ENCODE measurements at regions not wholly inside any gene's neighbourhood (a gene's known extent, or its start where the extent isn't known, plus 50 kb on each side); places are given as distances from the start of the nearest gene placed in this dataset.

GRCh38 chr1:55981010-55981650 lies 598.2 kb downstream of the PLPP3 start (continued):
- no peak for TF ChIP-seq ZBTB25 (CRISPR knock-in tag; IDR thresholded peaks at IDR 0.05)
- TF ChIP-seq HDAC2 (CRISPR knock-in tag; IDR thresholded peaks at IDR 0.05) = no peak
- no peak for TF ChIP-seq SIX1 (CRISPR knock-in tag; IDR thresholded peaks at IDR 0.05; ENCODE audit: borderline replicate concordance)
- no peak for TF ChIP-seq ZFAT (CRISPR knock-in tag; conservative IDR thresholded peaks at IDR 0.05)
- TF ChIP-seq ASH2L (IDR thresholded peaks at IDR 0.05; ENCODE audit: insufficient read length, low read depth, low read length) = no peak
- no peak for TF ChIP-seq ZNF276 (CRISPR knock-in tag; IDR thresholded peaks at IDR 0.05; ENCODE audit: low read depth)

GRCh38 chr1:55980582-55980981 lies 598.8 kb downstream of the PLPP3 start:
- no peaks in the 10 kb centered on the region for H3K36me3 ChIP-seq (replicated peaks in 1 of 2; ENCODE audit: control insufficient read depth in 1 of 2, insufficient read depth in 2 of 2, low read length in 2 of 2)
- H4K20me1 ChIP-seq (ENCODE audit: insufficient read depth, low read length) = no peaks in the 10 kb centered on the region
- in situ Hi-C loops (cut with HindIII; ENCODE audit: extremely low pct_ligation_motif_present, low pct_unique_long_range_greater_than_20kb) = no loop called here
- FAIRE-seq (no peak), DNase-seq (ENCODE audit: low spot score) (no peak), ATAC-seq (no peak)
- H3K4me3 ChIP-seq (replicated peaks in 1 of 3; ENCODE audit: insufficient read depth in 1 of 3, low read depth in 2 of 3, low read length in 3 of 3) = no peak overlapping the region
- ChIA-PET CTCF (ENCODE audit: low intra/inter-chr PET ratio, low total read pairs) (no interaction called here), POLR2A (no interaction called here)
- no peak overlapping the region for H2AFZ ChIP-seq (ENCODE audit: low read length)
- H3K9ac ChIP-seq (ENCODE audit: insufficient read depth, low read depth, low read length) = no peak overlapping the region
- TF ChIP-seq POGZ (CRISPR knock-in tag; IDR thresholded peaks at IDR 0.05) = no peak
- no peak for TF ChIP-seq ZNF83 (CRISPR knock-in tag; IDR thresholded peaks at IDR 0.05; ENCODE audit: borderline replicate concordance)
- TF ChIP-seq ZFP36L1 (CRISPR knock-in tag; IDR thresholded peaks at IDR 0.05) = no peak
- TF ChIP-seq SETDB1 (CRISPR knock-in tag; IDR thresholded peaks at IDR 0.05; ENCODE audit: borderline replicate concordance) = no peak
- peak; percentile 80 for TF ChIP-seq CEBPB (IDR thresholded peaks at IDR 0.05; ENCODE audit: borderline replicate concordance, low read depth, low read length)
- no peak for TF ChIP-seq NCOA1 (CRISPR knock-in tag; IDR thresholded peaks at IDR 0.05)
- TF ChIP-seq ZNF720 (CRISPR knock-in tag; IDR thresholded peaks at IDR 0.05) = no peak
- TF ChIP-seq ATF7-NPFF (CRISPR knock-in tag; IDR thresholded peaks at IDR 0.05; ENCODE audit: low read depth) = no peak
- TF ChIP-seq TFE3 (CRISPR knock-in tag; IDR thresholded peaks at IDR 0.05) = no peak
- H3K79me2 ChIP-seq (ENCODE audit: insufficient read depth, low read length) = no peaks in the 10 kb centered on the region
- no peak overlapping the region for H3K27ac ChIP-seq (ENCODE audit: extremely low read length, insufficient read depth, low read length)
- no peaks in the 10 kb centered on the region for H3K9me3 ChIP-seq (ENCODE audit: low read length)
- intact Hi-C loops (cut with micrococcal nuclease; ENCODE audit: unreplicated experiment) = no loop called here
- no peak overlapping the region for H3K4me2 ChIP-seq (ENCODE audit: low read depth, low read length)
- H3K4me1 ChIP-seq (ENCODE audit: insufficient read depth, low read length) = no peaks in the 10 kb centered on the region
- H3K27me3 ChIP-seq (ENCODE audit: control insufficient read depth in 1 of 2, insufficient read depth in 2 of 2, low read length in 2 of 2) = no peaks in the 10 kb centered on the region; a peak in 1 of 5 replicates
- no TSS peak for BruUV-seq (replicated peaks)
- WGBS (ENCODE audit: low lambda C conversion rate) = 4% methylated on average over 4 of the region's 4 CpGs
